ENCODE measurements at regions not wholly inside any gene's neighbourhood (a gene's known extent, or its start where the extent isn't known, plus 50 kb on each side); places are given as distances from the start of the nearest gene placed in this dataset.

DNA sequence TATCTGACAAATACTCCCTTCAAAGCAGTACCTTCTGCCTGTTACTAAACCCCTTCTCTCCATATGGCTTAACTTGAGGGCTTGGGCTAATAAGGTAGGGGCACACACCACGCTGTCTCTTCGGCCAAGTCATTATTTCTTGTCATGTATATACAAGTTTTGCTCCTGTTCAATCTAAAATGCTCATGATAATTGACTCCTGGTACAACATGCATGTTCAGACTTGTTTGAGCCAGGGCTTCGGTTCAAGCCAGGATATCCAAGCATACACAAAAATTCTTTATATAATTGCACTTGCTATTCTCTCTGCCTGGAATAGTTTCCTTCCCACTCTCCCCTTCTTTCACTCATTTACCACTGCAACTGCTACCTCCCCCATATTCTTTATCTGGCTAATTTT, 756.0 kb upstream of the C9orf72 start:
- intact Hi-C loops (cut with DNase I): no loop called here
- Histone ChIP-seq H3K36me3 (no peaks in the 10 kb centered on the region), H3K4me3 (no peak overlapping the region), H3K27me3 (no peaks in the 10 kb centered on the region), H3K27ac (no peak overlapping the region), H3K9me3 (peaks cover 0 to 18% (median 0%) of the 10 kb centered on the region in 11 donors), H3K4me1 (no peaks in the 10 kb centered on the region)
- 84 to 85% methylated on average over 3 of the region's 3 CpGs for WGBS, 2 donors
- no peak for ATAC-seq
- TF ChIP-seq, protein P1, sequence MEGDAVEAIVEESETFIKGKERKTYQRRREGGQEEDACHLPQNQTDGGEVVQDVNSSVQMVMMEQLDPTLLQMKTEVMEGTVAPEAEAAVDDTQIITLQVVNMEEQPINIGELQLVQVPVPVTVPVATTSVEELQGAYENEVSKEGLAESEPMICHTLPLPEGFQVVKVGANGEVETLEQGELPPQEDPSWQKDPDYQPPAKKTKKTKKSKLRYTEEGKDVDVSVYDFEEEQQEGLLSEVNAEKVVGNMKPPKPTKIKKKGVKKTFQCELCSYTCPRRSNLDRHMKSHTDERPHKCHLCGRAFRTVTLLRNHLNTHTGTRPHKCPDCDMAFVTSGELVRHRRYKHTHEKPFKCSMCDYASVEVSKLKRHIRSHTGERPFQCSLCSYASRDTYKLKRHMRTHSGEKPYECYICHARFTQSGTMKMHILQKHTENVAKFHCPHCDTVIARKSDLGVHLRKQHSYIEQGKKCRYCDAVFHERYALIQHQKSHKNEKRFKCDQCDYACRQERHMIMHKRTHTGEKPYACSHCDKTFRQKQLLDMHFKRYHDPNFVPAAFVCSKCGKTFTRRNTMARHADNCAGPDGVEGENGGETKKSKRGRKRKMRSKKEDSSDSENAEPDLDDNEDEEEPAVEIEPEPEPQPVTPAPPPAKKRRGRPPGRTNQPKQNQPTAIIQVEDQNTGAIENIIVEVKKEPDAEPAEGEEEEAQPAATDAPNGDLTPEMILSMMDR (IDR thresholded peaks at IDR 0.05): no peak
- no peak for DNase-seq

DNA sequence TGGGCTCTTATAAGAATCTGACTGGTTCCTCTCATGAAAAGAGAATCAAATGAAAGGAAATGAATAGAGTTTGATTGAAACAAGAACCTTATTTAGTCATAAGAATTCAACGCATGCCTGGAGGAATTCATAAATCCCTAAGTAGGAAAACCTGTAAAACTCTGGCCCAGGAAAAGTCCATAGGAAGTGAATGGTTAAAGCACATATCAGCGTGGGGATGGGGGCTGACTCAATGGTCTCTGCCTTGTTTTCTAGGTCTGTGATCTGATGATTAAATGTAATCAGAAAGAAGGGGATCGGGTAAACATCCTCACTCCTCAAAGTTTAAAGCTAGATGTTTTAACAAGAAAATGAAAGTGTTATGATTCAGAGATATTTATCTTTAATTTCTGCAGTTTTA, 759.4 kb upstream of the C9orf72 start:
- no peak overlapping the region for H3K27ac ChIP-seq
- intact Hi-C loops (cut with DNase I): no loop called here
- ATAC-seq: no peak
- H3K4me3 ChIP-seq: no peak overlapping the region
- TF ChIP-seq, protein P1 (IDR thresholded peaks at IDR 0.05): no peak
- DNase-seq: no peak
- H3K27me3 ChIP-seq: no peaks in the 10 kb centered on the region
- H3K9me3 ChIP-seq: peaks cover 0 to 3% (median 0%) of the 10 kb centered on the region in 11 donors
- 69 to 79% methylated on average over 3 of the region's 3 CpGs for WGBS, 2 donors
- no peaks in the 10 kb centered on the region for H3K36me3 ChIP-seq
- H3K4me1 ChIP-seq: no peaks in the 10 kb centered on the region

DNA sequence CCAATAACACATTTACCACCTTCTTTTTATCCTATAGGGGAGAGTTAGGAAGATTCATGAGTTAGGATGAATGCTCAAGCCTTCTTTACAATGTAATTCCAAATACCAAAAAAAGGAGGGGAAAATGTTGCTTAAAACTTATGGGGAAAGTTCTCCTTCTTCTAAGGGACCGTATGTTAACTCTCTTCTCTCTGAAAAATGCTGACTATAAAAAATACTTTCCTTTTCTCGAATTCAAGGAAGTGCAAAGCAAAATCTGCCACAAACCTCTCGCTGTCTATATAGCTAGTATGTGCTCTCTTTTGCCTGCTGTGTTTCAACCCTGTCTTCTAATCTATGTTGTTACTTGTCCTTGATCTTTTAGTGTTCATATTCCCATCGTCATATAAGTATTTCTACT, 768.6 kb upstream of the C9orf72 start:
- H3K36me3 ChIP-seq: no peaks in the 10 kb centered on the region
- 75 to 77% methylated on average over 4 of the region's 4 CpGs for WGBS, 2 donors
- no peaks in the 10 kb centered on the region for H3K4me1 ChIP-seq
- ATAC-seq (no peak), DNase-seq (no peak)
- no peaks in the 10 kb centered on the region for H3K27me3 ChIP-seq
- intact Hi-C loops (cut with DNase I): no loop called here
- no peak overlapping the region for H3K27ac ChIP-seq
- H3K4me3 ChIP-seq: no peak overlapping the region
- TF ChIP-seq, protein P1 (IDR thresholded peaks at IDR 0.05): no peak
- peaks cover 0 to 7% (median 0%) of the 10 kb centered on the region in 11 donors for H3K9me3 ChIP-seq

DNA sequence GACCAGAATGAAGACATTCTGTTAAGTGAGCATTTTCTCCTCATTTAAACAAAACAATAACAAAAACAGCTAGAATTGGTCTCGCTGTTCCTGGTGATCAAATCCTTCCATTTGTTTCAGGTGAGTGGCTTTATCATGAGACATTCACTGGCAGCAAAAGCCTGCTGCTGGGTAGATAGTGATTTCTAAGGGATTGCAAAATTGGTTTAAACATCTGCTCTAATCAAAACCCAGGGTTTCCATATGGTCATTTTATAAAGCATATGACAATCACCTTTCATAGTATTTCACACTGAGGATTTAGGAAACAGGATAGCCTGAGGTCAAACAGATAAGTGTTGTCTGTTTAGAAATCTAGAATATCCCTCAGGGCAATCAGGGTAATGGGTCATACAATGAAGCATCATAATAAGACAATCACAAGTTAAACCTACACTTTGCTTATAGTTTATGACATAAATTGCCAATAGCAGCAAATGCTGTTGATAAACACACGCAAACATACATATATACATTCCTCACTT, 769.6 kb upstream of the C9orf72 start:
- no peak overlapping the region for H3K4me3 ChIP-seq
- no peaks in the 10 kb centered on the region for H3K36me3 ChIP-seq
- WGBS, 2 donors: 75 to 84% methylated on average over 2 of the region's 2 CpGs
- no peaks in the 10 kb centered on the region for H3K4me1 ChIP-seq
- TF ChIP-seq, protein P1 (IDR thresholded peaks at IDR 0.05): no peak
- H3K9me3 ChIP-seq: peaks cover 0 to 11% (median 0%) of the 10 kb centered on the region in 11 donors
- DNase-seq (no peak), ATAC-seq (no peak)
- H3K27ac ChIP-seq: no peak overlapping the region
- intact Hi-C loops (cut with DNase I): no loop called here
- H3K27me3 ChIP-seq: no peaks in the 10 kb centered on the region
